Endothelial cell of umbilical vein (primary cell): ENCODE measurements at regions not wholly inside any gene's neighbourhood (a gene's known extent, or its start where the extent isn't known, plus 50 kb on each side); places are given as distances from the start of the nearest gene placed in this dataset.

Experiments used
- BruUV-seq: library from RNA; stranded (reverse); fragments of 400-500 nt; replicated peaks from 2 replicates; lab custom pipeline; 2021; lab: Mats Ljungman, UMichigan
- CTCF ChIA-PET: fragments of 300-600, 350-600 bp; sonication (Branson Sonifier 250); formaldehyde crosslinking; loops from one replicate; lab custom pipeline; 2021; ENCODE audit warnings: antibody characterized with exemption, inconsistent platforms; lab: Charles Lee
- POLR2A ChIA-PET: fragments of 300-600, 350-600 bp; sonication (Branson Sonifier 250); formaldehyde crosslinking; loops from one replicate; lab custom pipeline; 2021; ENCODE audit warnings: antibody characterized with exemption, inconsistent platforms; lab: Charles Lee
- DNase-seq: peaks from one replicate; pipeline ENCODE4 v3.0.0-alpha.2; 2011; ENCODE audit warnings: low read depth, low spot score
- FAIRE-seq: peaks from 2 replicates; lab custom pipeline; 2011; peaks lifted over from hg19 to GRCh38; lab: Jason Lieb, UNC
- H2AFZ ChIP-seq: 2 replicates; pipeline ENCODE4 v1.6.0; 2012; ENCODE audit warnings: low read depth, low read length, control low read depth, inconsistent platforms
- H3K27ac ChIP-seq: 2 replicates; pipeline ENCODE4 v1.5.1; 2011; ENCODE audit warnings: low read depth, mild to moderate bottlenecking, control low read depth, low read length, moderate library complexity; ENCODE audit not compliant: insufficient read depth
- H3K27me3 ChIP-seq, 2 experiments: 2 replicates each; pipeline versions ENCODE4 v1.6.0 to v1.6.1; 2011; ENCODE audit warnings: low read length in 2 of 2, mixed read lengths in 1 of 2; ENCODE audit not compliant: control insufficient read depth in 2 of 2, insufficient read depth in 2 of 2
- H3K36me3 ChIP-seq, 2 experiments: 2 replicates in 1 of 2; 3 replicates in 1 of 2; pipeline ENCODE4 v1.5.1; 2011; ENCODE audit warnings: low read length in 2 of 2, mild to moderate bottlenecking in 1 of 2, moderate library complexity in 1 of 2; ENCODE audit not compliant: control insufficient read depth in 2 of 2, insufficient read depth in 2 of 2; ENCODE audit errors: extremely low read depth in 1 of 2
- H3K4me1 ChIP-seq: 3 replicates; pipeline ENCODE4 v1.5.1; 2011; ENCODE audit warnings: mild to moderate bottlenecking, low read length; ENCODE audit not compliant: control insufficient read depth, insufficient read depth; ENCODE audit errors: extremely low read depth
- H3K4me2 ChIP-seq: 2 replicates; pipeline ENCODE4 v1.6.1; 2011; ENCODE audit warnings: low read length, control low read depth, mixed read lengths; ENCODE audit not compliant: insufficient read depth
- H3K4me3 ChIP-seq, 3 experiments: fragments of 200-600 bp in 1 of 3; sonication (generic), shearing (Covaris generic) in 1 of 3; replicated peaks in 1 of 3; 2 replicates each; pipeline ENCODE4 v1.5.1; 2011 to 2016; ENCODE audit warnings: control low read depth in 3 of 3, low read length in 3 of 3, mild to moderate bottlenecking in 2 of 3, inconsistent platforms in 1 of 3, low read depth in 1 of 3, moderate library complexity in 1 of 3; ENCODE audit not compliant: insufficient read depth in 1 of 3
- H3K79me2 ChIP-seq: 2 replicates; pipeline ENCODE4 v1.6.0; 2012; ENCODE audit warnings: low read length, inconsistent platforms; ENCODE audit not compliant: control insufficient read depth, insufficient read depth
- H3K9ac ChIP-seq: replicated peaks from 2 replicates; pipeline ENCODE3; 2011; ENCODE audit warnings: low read length, control low read depth; ENCODE audit not compliant: insufficient read depth; ENCODE audit errors: extremely low read depth
- H3K9me1 ChIP-seq: replicated peaks from 3 replicates; pipeline ENCODE4 v1.6.0; 2011; ENCODE audit warnings: mild to moderate bottlenecking, low read length; ENCODE audit not compliant: control insufficient read depth, insufficient read depth; ENCODE audit errors: extremely low read depth
- H3K9me3 ChIP-seq: replicated peaks from 2 replicates; pipeline ENCODE4 v1.5.1; 2012; ENCODE audit warnings: low read length, inconsistent platforms; ENCODE audit not compliant: control insufficient read depth, insufficient read depth
- H4K20me1 ChIP-seq: replicated peaks from 2 replicates; pipeline ENCODE3; 2011; ENCODE audit warnings: mild to moderate bottlenecking, low read length; ENCODE audit not compliant: control insufficient read depth, insufficient read depth; ENCODE audit errors: extremely low read depth
- EZH2 ChIP-seq: IDR thresholded peaks from 2 replicates; pipeline ENCODE4 v1.6.1; 2012; ENCODE audit warnings: borderline replicate concordance, low read depth, mild to moderate bottlenecking, moderate library complexity, low read length, inconsistent platforms; ENCODE audit not compliant: severe bottlenecking
- FOS ChIP-seq: IDR thresholded peaks from 2 replicates; pipeline ENCODE4 v1.6.1; 2011; ENCODE audit warnings: mild to moderate bottlenecking, low read length, moderate library complexity, borderline replicate concordance; ENCODE audit not compliant: insufficient read depth
- GATA2 ChIP-seq: IDR thresholded peaks from 2 replicates; pipeline ENCODE4 v1.7.0; 2011; ENCODE audit warnings: low read depth, mild to moderate bottlenecking, moderate library complexity, mixed read lengths, low read length; ENCODE audit not compliant: insufficient read length, insufficient read depth
- JUN ChIP-seq: IDR thresholded peaks from 2 replicates; pipeline ENCODE4 v1.6.1; 2011; ENCODE audit warnings: borderline replicate concordance, low read depth; ENCODE audit not compliant: insufficient read length, insufficient read depth
- MYC ChIP-seq: IDR thresholded peaks from one replicate; pipeline ENCODE4 v1.6.1; 2011; ENCODE audit warnings: mild to moderate bottlenecking, low read depth, low read length
- POLR2A ChIP-seq: IDR thresholded peaks from 2 replicates; pipeline ENCODE4 v1.6.1; 2012; ENCODE audit warnings: low read depth, mild to moderate bottlenecking, control low read depth, low read length
- POLR2AphosphoS5 ChIP-seq: IDR thresholded peaks from 2 replicates; pipeline ENCODE4 v1.6.1; 2012; ENCODE audit warnings: low read depth, mild to moderate bottlenecking, control low read depth, low read length, moderate library complexity; ENCODE audit not compliant: insufficient read depth
- dilution Hi-C: fragments of 300-500 bp; cut with MboI; formaldehyde crosslinking; loops from one replicate; pipeline ENCODE4 v1.15.0; 2019; ENCODE audit warnings: low sequenced_read_pairs; ENCODE audit not compliant: extremely low pct_ligation_motif_present
- intact Hi-C: fragments of 100-400 bp; cut with micrococcal nuclease; formaldehyde crosslinking; loops from one replicate; pipeline ENCODE4 v1.10.0; 2022
- TF ChIP-seq, protein P1 (sequence below): IDR thresholded peaks from 2 replicates; pipeline ENCODE4 v1.6.1; 2011; ENCODE audit not compliant: insufficient read depth, insufficient read length
- TF ChIP-seq, protein P2 (sequence below), 2 donors: IDR thresholded peaks; 1 replicate in 1 of 2; 2 replicates in 1 of 2; pipeline ENCODE4 v1.5.1; 2011; ENCODE audit warnings: low read length in 2 of 2, mild to moderate bottlenecking in 2 of 2, moderate library complexity in 2 of 2, control low read depth in 1 of 2, inconsistent platforms in 1 of 2, low read depth in 1 of 2; ENCODE audit not compliant: insufficient read depth in 1 of 2; ENCODE audit errors: extremely low read depth in 1 of 2

DNA sequence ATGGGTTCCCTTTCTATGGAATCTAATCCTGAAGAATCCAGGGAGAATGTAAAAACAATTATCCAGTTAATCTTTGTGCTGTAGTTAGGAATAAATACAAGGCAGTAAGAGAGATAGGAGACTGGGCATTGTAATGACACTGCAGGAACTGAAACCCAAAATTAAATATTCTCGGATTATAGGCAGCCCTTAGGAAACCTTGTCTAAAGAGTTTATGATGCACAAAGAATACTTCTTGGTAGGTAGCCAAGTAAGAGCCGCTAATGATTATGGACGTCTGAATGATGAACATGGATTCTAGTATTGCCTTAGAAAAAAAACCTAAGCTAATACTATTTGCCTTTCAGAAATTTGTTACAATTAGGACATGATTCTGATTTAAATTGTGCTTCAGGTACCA, 165.4 kb upstream of the LRIG3 start:
- no peak for TF ChIP-seq FOS
- TF ChIP-seq POLR2A: no peak
- TF ChIP-seq GATA2: no peak
- no peak for TF ChIP-seq POLR2AphosphoS5
- TF ChIP-seq JUN: no peak
- TF ChIP-seq, protein P1, sequence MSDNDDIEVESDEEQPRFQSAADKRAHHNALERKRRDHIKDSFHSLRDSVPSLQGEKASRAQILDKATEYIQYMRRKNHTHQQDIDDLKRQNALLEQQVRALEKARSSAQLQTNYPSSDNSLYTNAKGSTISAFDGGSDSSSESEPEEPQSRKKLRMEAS: no peak
- TF ChIP-seq, protein P2, sequence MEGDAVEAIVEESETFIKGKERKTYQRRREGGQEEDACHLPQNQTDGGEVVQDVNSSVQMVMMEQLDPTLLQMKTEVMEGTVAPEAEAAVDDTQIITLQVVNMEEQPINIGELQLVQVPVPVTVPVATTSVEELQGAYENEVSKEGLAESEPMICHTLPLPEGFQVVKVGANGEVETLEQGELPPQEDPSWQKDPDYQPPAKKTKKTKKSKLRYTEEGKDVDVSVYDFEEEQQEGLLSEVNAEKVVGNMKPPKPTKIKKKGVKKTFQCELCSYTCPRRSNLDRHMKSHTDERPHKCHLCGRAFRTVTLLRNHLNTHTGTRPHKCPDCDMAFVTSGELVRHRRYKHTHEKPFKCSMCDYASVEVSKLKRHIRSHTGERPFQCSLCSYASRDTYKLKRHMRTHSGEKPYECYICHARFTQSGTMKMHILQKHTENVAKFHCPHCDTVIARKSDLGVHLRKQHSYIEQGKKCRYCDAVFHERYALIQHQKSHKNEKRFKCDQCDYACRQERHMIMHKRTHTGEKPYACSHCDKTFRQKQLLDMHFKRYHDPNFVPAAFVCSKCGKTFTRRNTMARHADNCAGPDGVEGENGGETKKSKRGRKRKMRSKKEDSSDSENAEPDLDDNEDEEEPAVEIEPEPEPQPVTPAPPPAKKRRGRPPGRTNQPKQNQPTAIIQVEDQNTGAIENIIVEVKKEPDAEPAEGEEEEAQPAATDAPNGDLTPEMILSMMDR (IDR thresholded peaks at IDR 0.05; ENCODE audit: extremely low read depth in 1 of 2, insufficient read depth in 1 of 2, low read depth in 1 of 2, low read length in 2 of 2): no peak
- TF ChIP-seq MYC: no peak
- TF ChIP-seq EZH2: no peak
- dilution Hi-C loops: no loop called here
- H2AFZ ChIP-seq: no peak overlapping the region
- H3K27ac ChIP-seq: no peak overlapping the region
- no peak overlapping the region for H3K4me3 ChIP-seq
- DNase-seq: peak; percentile 33
- no peaks in the 10 kb centered on the region for H3K27me3 ChIP-seq
- intact Hi-C loops: no loop called here
- FAIRE-seq: no peak
- no peaks in the 10 kb centered on the region for H4K20me1 ChIP-seq
- CTCF ChIA-PET: interaction anchor here (0.7 to 8.0 kb wide), 18 partner anchors 10 to 741 kb away, joined by 3 to 164 read pairs (median 5); no protein-coding TSS in a partner anchor
- no peak overlapping the region for H3K9ac ChIP-seq
- H3K9me1 ChIP-seq: no peaks in the 10 kb centered on the region
- H3K36me3 ChIP-seq: no peaks in the 10 kb centered on the region
- no peaks in the 10 kb centered on the region for H3K79me2 ChIP-seq
- no peaks in the 10 kb centered on the region for H3K9me3 ChIP-seq
- H3K4me1 ChIP-seq: peaks cover 12% of the 10 kb centered on the region
- BruUV-seq: no TSS peak
- POLR2A ChIA-PET: interaction anchor here (0.7 kb wide), 1 partner anchor 1087 kb away, joined by 5 read pairs; no protein-coding TSS in a partner anchor
- H3K4me2 ChIP-seq: no peak overlapping the region
